IMR-90 (cell line): ENCODE measurements at regions not wholly inside any gene's neighbourhood (a gene's known extent, or its start where the extent isn't known, plus 50 kb on each side); places are given as distances from the start of the nearest gene placed in this dataset.

Experiments used
- ATAC-seq: fragments of 200-7000 bp; cut with Tn5 transposase; 2 replicates; pipeline ENCODE4 v1.9.1; 2020; ENCODE audit warnings: low read depth, mild to moderate bottlenecking, moderate library complexity
- BruUV-seq: library from RNA; stranded (reverse); fragments of 400-500 nt; replicated peaks from 2 replicates; lab custom pipeline; 2021; lab: Mats Ljungman, UMichigan
- CTCF ChIA-PET: fragments of 300-600 bp; formaldehyde crosslinking; extraction: SDS; loops from one replicate; lab custom pipeline; 2021; ENCODE audit warnings: antibody characterized with exemption; lab: Yijun Ruan, JAX
- POLR2A ChIA-PET: fragments of 300-600 bp; sonication (Branson Sonifier 250); formaldehyde crosslinking; loops from one replicate; lab custom pipeline; 2022; ENCODE audit warnings: antibody characterized with exemption; ENCODE audit not compliant: unreplicated experiment; lab: Charles Lee
- DNase-seq: peaks from one replicate; pipeline ENCODE4 v3.0.0; 2013
- H2AFZ ChIP-seq: replicated peaks from 2 replicates; pipeline ENCODE3; 2013; ENCODE audit warnings: low read length, mild to moderate bottlenecking; ENCODE audit not compliant: poor library complexity
- H2AK5ac ChIP-seq: 2 replicates; pipeline ENCODE4 v1.6.1; 2013; ENCODE audit warnings: low read depth, low read length, inconsistent platforms
- H2AK9ac ChIP-seq: replicated peaks from 2 replicates; pipeline ENCODE3; 2013; ENCODE audit warnings: mild to moderate bottlenecking, low read depth, low read length, moderate library complexity; ENCODE audit not compliant: poor library complexity
- H2BK120ac ChIP-seq: 2 replicates; pipeline ENCODE4 v1.6.1; 2013; ENCODE audit warnings: low read depth, low read length, inconsistent platforms
- H2BK15ac ChIP-seq: 3 replicates; pipeline ENCODE4 v1.6.1; 2013; ENCODE audit warnings: low read depth, low read length, inconsistent platforms
- H2BK20ac ChIP-seq: 2 replicates; pipeline ENCODE4 v1.6.1; 2013; ENCODE audit warnings: low read depth, mild to moderate bottlenecking, inconsistent platforms, low read length, moderate library complexity
- H2BK5ac ChIP-seq: 2 replicates; pipeline ENCODE4 v1.6.1; 2013; ENCODE audit warnings: mild to moderate bottlenecking, low read depth, low read length, inconsistent platforms; ENCODE audit not compliant: poor library complexity, severe bottlenecking
- H3K14ac ChIP-seq: replicated peaks from 2 replicates; pipeline ENCODE4 v1.6.1; 2013; ENCODE audit warnings: low read depth, low read length, inconsistent platforms
- H3K18ac ChIP-seq: 2 replicates; pipeline ENCODE4 v1.6.1; 2013; ENCODE audit warnings: low read depth, low read length, control low read depth
- H3K23ac ChIP-seq: 2 replicates; pipeline ENCODE4 v1.6.1; 2013; ENCODE audit warnings: low read depth, low read length, inconsistent platforms
- H3K27ac ChIP-seq: 2 replicates; pipeline ENCODE4 v1.5.1; 2013; ENCODE audit warnings: mild to moderate bottlenecking, control low read depth, low read length; ENCODE audit not compliant: insufficient read depth
- H3K27me3 ChIP-seq: 2 replicates; pipeline ENCODE4 v1.6.1; 2013; ENCODE audit warnings: low read length; ENCODE audit not compliant: control insufficient read depth, insufficient read depth
- H3K36me3 ChIP-seq: 2 replicates; pipeline ENCODE4 v1.6.1; 2013; ENCODE audit warnings: low read length, mixed read lengths; ENCODE audit not compliant: control insufficient read depth, insufficient read depth
- H3K4ac ChIP-seq: 2 replicates; pipeline ENCODE4 v1.6.1; 2013; ENCODE audit warnings: low read depth, low read length, inconsistent platforms
- H3K4me1 ChIP-seq: 2 replicates; pipeline ENCODE4 v1.6.1; 2013; ENCODE audit warnings: low read length, mixed read lengths; ENCODE audit not compliant: control insufficient read depth, insufficient read depth
- H3K4me2 ChIP-seq: 2 replicates; pipeline ENCODE4 v1.6.1; 2013; ENCODE audit warnings: low read depth, mild to moderate bottlenecking, control low read depth, low read length, moderate library complexity
- H3K4me3 ChIP-seq: 2 replicates; pipeline ENCODE4 v1.5.1; 2013; ENCODE audit warnings: low read depth, mild to moderate bottlenecking, control low read depth, low read length, moderate library complexity; ENCODE audit not compliant: insufficient read depth
- H3K56ac ChIP-seq: 2 replicates; pipeline ENCODE4 v1.6.1; 2013; ENCODE audit warnings: low read length, inconsistent platforms; ENCODE audit not compliant: insufficient read depth; ENCODE audit errors: extremely low read depth
- H3K79me1 ChIP-seq, 2 experiments: 2 replicates each; pipeline ENCODE4 v1.6.1; 2013; ENCODE audit warnings: low read length in 2 of 2, inconsistent platforms in 1 of 2, low read depth in 1 of 2
- H3K9ac ChIP-seq: 2 replicates; pipeline ENCODE4 v1.6.1; 2013; ENCODE audit warnings: low read depth, low read length, control low read depth
- H3K9me1 ChIP-seq: 2 replicates; pipeline ENCODE4 v1.6.1; 2013; ENCODE audit warnings: low read length, inconsistent platforms; ENCODE audit not compliant: insufficient read depth
- H3K9me3 ChIP-seq: 2 replicates; pipeline ENCODE4 v1.6.1; 2013; ENCODE audit warnings: low read length; ENCODE audit not compliant: control insufficient read depth, insufficient read depth
- H4K20me1 ChIP-seq: 2 replicates; pipeline ENCODE4 v1.6.1; 2013; ENCODE audit warnings: low read length, inconsistent platforms; ENCODE audit not compliant: insufficient read depth
- H4K5ac ChIP-seq: 2 replicates; pipeline ENCODE4 v1.6.1; 2013; ENCODE audit warnings: mild to moderate bottlenecking, low read depth, low read length, control low read depth
- H4K8ac ChIP-seq, 2 experiments: 2 replicates each; pipeline ENCODE4 v1.6.1; 2013; ENCODE audit warnings: low read depth in 2 of 2, low read length in 2 of 2, control low read depth in 1 of 2, inconsistent platforms in 1 of 2
- H4K91ac ChIP-seq: 2 replicates; pipeline ENCODE4 v1.6.1; 2013; ENCODE audit warnings: low read depth, low read length, inconsistent platforms; ENCODE audit not compliant: insufficient read depth
- BHLHE40 ChIP-seq: fragments of 150-350 bp; IDR thresholded peaks from 2 replicates; pipeline ENCODE4 v1.6.1; 2016; ENCODE audit warnings: mild to moderate bottlenecking, low read depth, low read length
- CEBPB ChIP-seq: IDR thresholded peaks from 2 replicates; pipeline ENCODE4 v1.6.1; 2012; ENCODE audit warnings: low read depth, low read length, improper control_type of control experiment
- CHD1 ChIP-seq: IDR thresholded peaks from 2 replicates; pipeline ENCODE4 v1.6.1; 2012; ENCODE audit warnings: low read depth, low read length, improper control_type of control experiment
- CTCF ChIP-seq: conservative IDR thresholded peaks from 2 replicates; pipeline ENCODE4 v1.5.1; 2012; ENCODE audit warnings: mild to moderate bottlenecking, low read depth, low read length, improper control_type of control experiment
- ELK1 ChIP-seq: fragments of 150-350 bp; IDR thresholded peaks from 2 replicates; pipeline ENCODE4 v1.6.1; 2016; ENCODE audit warnings: low read depth, mild to moderate bottlenecking, low read length, moderate library complexity, borderline replicate concordance
- FOS ChIP-seq: fragments of 150-350 bp; IDR thresholded peaks from 2 replicates; pipeline ENCODE4 v1.6.1; 2016; ENCODE audit warnings: low read depth, low read length
- MAFK ChIP-seq: IDR thresholded peaks from 2 replicates; pipeline ENCODE4 v1.6.1; 2012; ENCODE audit warnings: low read depth, low read length, improper control_type of control experiment
- MAZ ChIP-seq: IDR thresholded peaks from 2 replicates; pipeline ENCODE4 v1.6.1; 2012; ENCODE audit warnings: low read depth, mild to moderate bottlenecking, low read length, improper control_type of control experiment, moderate library complexity, borderline replicate concordance
- MXI1 ChIP-seq: IDR thresholded peaks from 2 replicates; pipeline ENCODE4 v1.6.1; 2012; ENCODE audit warnings: low read depth, mild to moderate bottlenecking, low read length, moderate library complexity, borderline replicate concordance
- NFE2L2 ChIP-seq: fragments of 150-350 bp; IDR thresholded peaks from 2 replicates; pipeline ENCODE4 v1.6.1; 2016; ENCODE audit warnings: low read depth, mild to moderate bottlenecking, low read length
- POLR2A ChIP-seq: IDR thresholded peaks from 2 replicates; pipeline ENCODE4 v1.6.1; 2012; ENCODE audit warnings: mild to moderate bottlenecking, low read depth, low read length
- RAD21 ChIP-seq: IDR thresholded peaks from 2 replicates; pipeline ENCODE4 v1.6.1; 2012; ENCODE audit warnings: low read length, improper control_type of control experiment
- RCOR1 ChIP-seq: IDR thresholded peaks from 2 replicates; pipeline ENCODE4 v1.6.1; 2012; ENCODE audit warnings: mild to moderate bottlenecking, low read length, improper control_type of control experiment; ENCODE audit not compliant: insufficient replicate concordance
- RFX5 ChIP-seq: IDR thresholded peaks from 2 replicates; pipeline ENCODE4 v1.8.0; 2012; ENCODE audit warnings: low read depth, mild to moderate bottlenecking, low read length, moderate library complexity
- SMC3 ChIP-seq: fragments of 150-350 bp; IDR thresholded peaks from 2 replicates; pipeline ENCODE4 v1.6.1; 2016; ENCODE audit warnings: low read depth, mild to moderate bottlenecking, antibody characterized with exemption, low read length, moderate library complexity
- USF2 ChIP-seq: fragments of 150-350 bp; IDR thresholded peaks from 2 replicates; pipeline ENCODE4 v1.6.1; 2017; ENCODE audit warnings: mild to moderate bottlenecking, antibody characterized with exemption, low read length, low read depth
- WGBS, 2 experiments: methylation state at CpG; one replicate each; pipeline versions ENCODE4 v1.1.5 to v1.1.7; 2013; ENCODE audit warnings: missing lambda C conversion rate in 2 of 2; ENCODE audit not compliant: insufficient read length in 1 of 2; ENCODE audit errors: extremely low coverage in 2 of 2; 5-methylcytosine and 5-hydroxymethylcytosine counted together
- dilution Hi-C: fragments of 300-500 bp; cut with HindIII; formaldehyde crosslinking; loops from one replicate; pipeline ENCODE4 v1.14.3; 2018; ENCODE audit warnings: low sequenced_read_pairs; ENCODE audit not compliant: unreplicated experiment
- in situ Hi-C: fragments of 300-500 bp; cut with MboI; formaldehyde crosslinking; loops from 3 replicates; pipeline ENCODE4 v1.14.3; 2019; ENCODE audit warnings: low sequenced_read_pairs, inconsistent platforms, mixed read lengths
- intact Hi-C: fragments of 100-400 bp; cut with micrococcal nuclease; formaldehyde crosslinking; loops from 2 replicates; pipeline ENCODE4 v1.10.0; 2022

DNA sequence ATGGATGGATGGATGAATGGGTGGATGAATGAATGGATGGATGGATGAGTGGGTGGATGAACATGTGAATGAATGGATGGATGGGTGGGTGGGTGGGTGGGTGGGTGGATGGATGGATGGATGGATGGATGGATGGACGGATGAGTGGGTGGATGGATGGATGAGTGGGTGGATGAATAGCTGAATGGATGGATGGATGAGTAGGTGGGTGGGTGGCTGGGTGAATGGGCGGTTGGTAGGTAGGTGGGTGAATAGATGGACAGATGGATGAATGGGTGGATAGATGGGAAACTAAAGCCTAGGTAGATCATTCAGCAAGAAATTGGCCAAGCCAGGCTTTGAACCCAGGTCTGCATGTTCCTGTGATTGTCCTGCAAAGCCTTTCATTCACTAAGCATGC, 155.6 kb downstream of the WNT5A start:
- H2AK5ac ChIP-seq = peak overlapping the region; percentile 62
- in situ Hi-C loops (loop anchor here (10.0 kb wide), 1 partner anchor 133 kb away; no protein-coding TSS in a partner anchor), dilution Hi-C loops (no loop called here), intact Hi-C loops (loop anchor here (2.0 to 5.0 kb wide), 4 partner anchors 133 to 379 kb away; no protein-coding TSS in a partner anchor)
- DNase-seq = no peak
- no peak overlapping the region for H3K9ac ChIP-seq
- H3K4ac ChIP-seq = peak overlapping the region; percentile 85; the same call in 1 of the 2 replicates
- peak overlapping the region; percentile 17 for H3K27ac ChIP-seq
- H3K36me3 ChIP-seq = no peaks in the 10 kb centered on the region
- H3K4me3 ChIP-seq = no peak overlapping the region
- peak overlapping the region; percentile 74; the same call in 2 of the 3 replicates for H2BK15ac ChIP-seq
- no peak overlapping the region for H3K4me2 ChIP-seq
- peaks cover 29% of the 10 kb centered on the region for H3K4me1 ChIP-seq
- H2AFZ ChIP-seq = no peak overlapping the region
- no peak overlapping the region for H3K23ac ChIP-seq
- 100% methylated on average over 1 of the region's 2 CpGs; no CpG with 5 or more reads in 1 of the 2 experiments for WGBS, 2 experiments
- POLR2A ChIA-PET = interaction anchor here (0.7 kb wide), 1 partner anchor 62 kb away, joined by 3 read pairs; no protein-coding TSS in a partner anchor
- peaks cover 0 to 16% of the 10 kb centered on the region in 2 experiments; a peak in 1 of 4 replicates for H3K79me1 ChIP-seq
- no peak overlapping the region for H2AK9ac ChIP-seq
- peak overlapping the region; percentile 98 for H2BK5ac ChIP-seq
- peak overlapping the region; percentile 93; the same call in 1 of the 2 replicates for H3K18ac ChIP-seq
- H2BK20ac ChIP-seq = peak overlapping the region; percentile 97
- peak overlapping the region; percentile 66; the same call in 1 of the 2 replicates for H4K5ac ChIP-seq
- TF ChIP-seq CEBPB = no peak
- TF ChIP-seq MAZ = no peak
- no peak for TF ChIP-seq SMC3
- TF ChIP-seq BHLHE40 = no peak
- TF ChIP-seq NFE2L2 = no peak
- TF ChIP-seq POLR2A = no peak
- no peak for TF ChIP-seq USF2
- TF ChIP-seq MXI1 = no peak
- no peak for TF ChIP-seq FOS
- no peak for TF ChIP-seq RFX5
- no peak for TF ChIP-seq CHD1
- TF ChIP-seq MAFK = no peak
- TF ChIP-seq CTCF = no peak
- no peak for TF ChIP-seq RCOR1
- TF ChIP-seq RAD21 = no peak
- no peak for TF ChIP-seq ELK1
- ATAC-seq = no peak
- H3K9me1 ChIP-seq = peaks cover 26% of the 10 kb centered on the region
- H3K14ac ChIP-seq = peak overlapping the region; percentile 53; the same call in 1 of the 2 replicates
- no TSS peak for BruUV-seq
- peak overlapping the region; percentile 85 to 89 for H4K8ac ChIP-seq
- H4K91ac ChIP-seq = peak overlapping the region; percentile 65
- peak overlapping the region; percentile 97 for H2BK120ac ChIP-seq
- no peaks in the 10 kb centered on the region for H4K20me1 ChIP-seq
- H3K56ac ChIP-seq = no peak overlapping the region; the same call in 1 of the 2 replicates
- CTCF ChIA-PET = no interaction called here
- no peaks in the 10 kb centered on the region for H3K27me3 ChIP-seq
- no peaks in the 10 kb centered on the region for H3K9me3 ChIP-seq
